Uterus (tissue), 3 donors: ENCODE measurements at regions not wholly inside any gene's neighbourhood (a gene's known extent, or its start where the extent isn't known, plus 50 kb on each side); places are given as distances from the start of the nearest gene placed in this dataset.
A peak's percentile ranks its signal among the peaks of the same experiment; 100 is the strongest.
"Not testable (repeated sequence)": the region's sequence is repeated elsewhere in the genome, so short reads cannot be mapped to it uniquely, and the experiment has no call there.

Experiments
- DNase-seq, 2 donors: peaks; one replicate each; pipeline ENCODE4 v3.0.0-alpha.2; 2019 to 2020
- H3K27ac ChIP-seq, 2 donors: fragments of 200-600 bp; sonication (generic); 1 replicate in 1 of 2; 2 replicates in 1 of 2; pipeline ENCODE4 v1.5.1; 2016 to 2018
- H3K27me3 ChIP-seq, 2 donors: fragments of 200-600 bp; sonication (generic); one replicate each; pipeline ENCODE4 v1.5.1; 2018 to 2019; ENCODE audit warnings: control low read depth in 1 of 2
- H3K36me3 ChIP-seq, 2 donors: fragments of 200-600 bp; sonication (generic); one replicate each; pipeline ENCODE4 v1.5.1; 2019; ENCODE audit warnings: control low read depth in 1 of 2
- H3K4me1 ChIP-seq, 2 donors: fragments of 200-600 bp; sonication (generic); one replicate each; pipeline ENCODE4 v1.5.1; 2018 to 2019; ENCODE audit warnings: control low read depth in 1 of 2
- H3K4me3 ChIP-seq, 2 donors: fragments of 200-600 bp; sonication (generic); 1 replicate in 1 of 2; 2 replicates in 1 of 2; pipeline ENCODE4 v1.5.1; 2018 to 2019; ENCODE audit warnings: mild to moderate bottlenecking in 1 of 2
- H3K9me3 ChIP-seq, 2 donors: fragments of 200-600 bp; sonication (generic); one replicate each; pipeline ENCODE4 v1.5.1; 2019; ENCODE audit warnings: control low read depth in 1 of 2
- POLR2A ChIP-seq, 2 donors: fragments of 450-650 bp; IDR thresholded peaks; one replicate each; pipeline ENCODE4 v1.6.1; 2016; ENCODE audit warnings: antibody characterized with exemption in 2 of 2, mild to moderate bottlenecking in 1 of 2, moderate library complexity in 1 of 2
- intact Hi-C: fragments of 100-400 bp; cut with DNase I; formaldehyde crosslinking; loops from one replicate; pipeline ENCODE4 v1.15.1; 2023; ENCODE audit warnings: low total_unique reads
- TF ChIP-seq, protein P1 (sequence below), 4 experiments: fragments of 200-600 bp in 2 of 4; fragments of 450-650 bp in 2 of 4; sonication (generic) in 2 of 4; IDR thresholded peaks; one replicate each; pipeline ENCODE4 v1.5.1; 2016 to 2019; ENCODE audit warnings: antibody characterized with exemption in 4 of 4, mild to moderate bottlenecking in 2 of 4, moderate library complexity in 1 of 4
- donor health status: DM: yes; HTN: yes; CAD: no.

DNA sequence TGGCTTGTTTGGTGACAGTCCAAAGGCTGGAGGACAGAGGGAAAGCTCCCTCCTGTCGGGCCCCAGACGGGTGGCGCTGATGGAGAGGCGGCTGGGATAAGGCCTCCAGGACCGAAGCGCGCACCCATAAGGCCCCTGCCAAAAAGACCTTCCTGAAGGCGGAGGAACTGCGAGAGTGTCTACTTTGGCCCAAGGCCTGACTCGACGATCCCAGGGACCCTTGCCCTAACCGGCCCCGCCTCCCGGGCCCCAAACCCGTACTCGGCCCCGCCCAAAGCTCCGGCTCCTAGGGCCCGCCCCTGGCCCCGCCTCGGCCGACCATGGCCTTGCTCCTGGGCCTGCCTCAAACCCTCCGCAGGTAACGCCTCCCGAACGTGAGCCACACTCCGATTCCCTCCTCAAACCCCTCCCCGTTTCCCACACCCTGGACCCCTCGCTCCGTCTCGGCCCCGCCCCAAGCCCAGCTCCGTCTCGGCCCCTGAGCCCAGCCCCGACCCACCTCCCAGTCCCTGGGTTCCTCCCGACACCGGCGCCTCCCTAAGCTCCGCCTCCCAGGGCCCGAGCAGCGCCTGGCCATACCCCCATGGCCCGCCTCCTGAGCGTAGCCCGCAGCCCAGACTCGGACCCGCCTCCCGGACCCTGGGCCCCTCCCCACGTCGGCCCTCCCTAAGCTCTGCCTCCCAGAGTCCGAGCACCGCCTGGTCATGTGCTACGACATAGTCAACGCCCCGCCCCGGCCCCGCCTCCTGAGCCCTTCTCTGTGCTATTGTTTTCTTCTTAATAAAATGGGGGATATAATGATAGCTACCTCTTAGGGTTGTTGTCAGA, 90.0 kb upstream of the DRD5 start:
- peak in 1 of 2 donors; percentile 24 for TF ChIP-seq POLR2A (IDR thresholded peaks at IDR 0.05)
- TF ChIP-seq, protein P1, sequence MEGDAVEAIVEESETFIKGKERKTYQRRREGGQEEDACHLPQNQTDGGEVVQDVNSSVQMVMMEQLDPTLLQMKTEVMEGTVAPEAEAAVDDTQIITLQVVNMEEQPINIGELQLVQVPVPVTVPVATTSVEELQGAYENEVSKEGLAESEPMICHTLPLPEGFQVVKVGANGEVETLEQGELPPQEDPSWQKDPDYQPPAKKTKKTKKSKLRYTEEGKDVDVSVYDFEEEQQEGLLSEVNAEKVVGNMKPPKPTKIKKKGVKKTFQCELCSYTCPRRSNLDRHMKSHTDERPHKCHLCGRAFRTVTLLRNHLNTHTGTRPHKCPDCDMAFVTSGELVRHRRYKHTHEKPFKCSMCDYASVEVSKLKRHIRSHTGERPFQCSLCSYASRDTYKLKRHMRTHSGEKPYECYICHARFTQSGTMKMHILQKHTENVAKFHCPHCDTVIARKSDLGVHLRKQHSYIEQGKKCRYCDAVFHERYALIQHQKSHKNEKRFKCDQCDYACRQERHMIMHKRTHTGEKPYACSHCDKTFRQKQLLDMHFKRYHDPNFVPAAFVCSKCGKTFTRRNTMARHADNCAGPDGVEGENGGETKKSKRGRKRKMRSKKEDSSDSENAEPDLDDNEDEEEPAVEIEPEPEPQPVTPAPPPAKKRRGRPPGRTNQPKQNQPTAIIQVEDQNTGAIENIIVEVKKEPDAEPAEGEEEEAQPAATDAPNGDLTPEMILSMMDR (IDR thresholded peaks at IDR 0.05), result no peak
- Histone ChIP-seq H3K36me3 (no peaks in the 10 kb centered on the region), H3K27me3 (no peaks in the 10 kb centered on the region), H3K4me3 (peak overlapping the region; percentile 45 to 52), H3K27ac (peak overlapping the region; percentile 77 to 86), H3K4me1 (no peaks in the 10 kb centered on the region), H3K9me3 (no peaks in the 10 kb centered on the region)
- peak; percentile 96 to 98 for DNase-seq
- intact Hi-C loops, result no loop called here

DNA sequence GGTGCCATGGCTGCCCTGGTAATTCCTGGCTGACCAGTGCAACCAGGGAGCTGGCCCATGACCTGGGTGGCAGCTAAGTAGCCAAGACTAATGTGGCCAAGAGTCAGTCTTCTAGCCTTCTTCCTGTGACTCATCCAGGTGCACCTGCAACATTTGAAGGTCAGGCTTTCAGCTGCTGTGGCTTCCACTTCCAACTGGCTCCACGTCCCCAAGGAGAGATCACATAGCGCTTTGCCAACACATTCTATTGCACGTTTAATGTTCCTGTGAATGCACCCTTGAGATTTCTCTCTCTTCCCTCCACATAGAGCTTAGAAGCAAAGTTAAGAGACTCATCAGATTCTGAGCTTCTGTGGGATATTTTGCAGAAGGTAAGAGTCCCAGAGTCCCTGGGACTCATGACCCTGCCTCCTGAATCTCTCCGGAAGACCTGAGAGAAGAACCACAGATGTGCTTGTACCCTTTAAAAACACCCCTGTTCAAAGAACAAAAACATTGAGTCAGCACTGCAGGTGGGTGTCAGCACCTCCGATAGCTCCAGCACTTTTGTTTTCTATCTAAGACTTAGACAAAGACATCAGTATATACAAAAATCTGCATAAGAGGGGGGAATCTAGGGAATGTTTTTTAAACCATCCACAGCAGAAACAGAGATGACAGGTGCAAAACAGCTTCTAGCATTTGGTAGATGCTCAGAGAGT, 88.5 kb upstream of the DRD5 start:
- H3K4me1 ChIP-seq, H3K27me3 ChIP-seq, DNase-seq, H3K9me3 ChIP-seq, intact Hi-C loops, H3K27ac ChIP-seq, H3K4me3 ChIP-seq, H3K36me3 ChIP-seq: not testable (repeated sequence)

DNA sequence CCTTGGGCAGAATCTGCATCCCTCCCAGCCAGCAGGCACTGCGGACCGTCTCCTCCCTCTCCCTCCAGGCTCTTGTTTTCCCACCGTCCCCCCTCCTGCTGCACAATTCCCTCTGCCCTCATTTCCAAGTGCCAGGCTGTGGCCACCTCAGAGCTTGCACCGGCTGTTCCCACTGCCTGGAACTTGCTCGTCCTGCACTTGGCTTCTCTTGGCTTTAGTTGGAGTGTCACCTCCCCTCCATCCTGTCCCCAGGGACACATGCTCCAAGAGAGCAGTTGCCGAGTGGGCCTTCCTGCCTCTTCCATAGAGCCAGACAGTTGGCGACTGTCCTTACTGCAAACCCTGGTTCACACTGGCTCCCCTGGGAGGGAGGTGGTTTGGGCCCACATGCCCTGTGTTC, 87.0 kb upstream of the DRD5 start:
- H3K9me3 ChIP-seq, intact Hi-C loops, H3K27me3 ChIP-seq, H3K36me3 ChIP-seq, DNase-seq, H3K4me3 ChIP-seq, H3K4me1 ChIP-seq, H3K27ac ChIP-seq: not testable (repeated sequence)

DNA sequence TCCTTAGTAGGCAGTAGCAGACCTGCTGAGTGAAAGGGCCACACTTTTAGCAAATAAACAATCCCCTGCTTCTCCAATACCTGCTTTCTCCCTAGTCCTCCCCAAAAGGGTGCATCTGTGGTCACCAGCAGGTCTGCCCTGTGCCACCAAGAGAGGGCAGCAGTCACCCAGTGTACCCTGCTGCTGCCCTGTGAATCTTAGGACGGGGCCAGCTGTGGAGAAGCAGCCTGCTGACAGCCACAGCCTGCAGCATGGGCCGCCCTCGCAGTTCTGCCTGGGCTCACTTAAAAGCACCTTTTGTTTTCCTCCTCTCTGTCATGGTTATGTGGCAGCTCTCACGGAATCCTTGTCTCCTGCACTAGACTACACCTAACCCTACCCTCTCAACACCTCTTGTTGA, 85.4 kb upstream of the DRD5 start:
- H3K9me3 ChIP-seq, H3K27ac ChIP-seq, intact Hi-C loops, DNase-seq, H3K27me3 ChIP-seq, H3K4me1 ChIP-seq, H3K4me3 ChIP-seq, H3K36me3 ChIP-seq: not testable (repeated sequence)
- TF ChIP-seq, protein P1 (IDR thresholded peaks at IDR 0.05), result peak in 1 of 4 experiments; percentile 8

DNA sequence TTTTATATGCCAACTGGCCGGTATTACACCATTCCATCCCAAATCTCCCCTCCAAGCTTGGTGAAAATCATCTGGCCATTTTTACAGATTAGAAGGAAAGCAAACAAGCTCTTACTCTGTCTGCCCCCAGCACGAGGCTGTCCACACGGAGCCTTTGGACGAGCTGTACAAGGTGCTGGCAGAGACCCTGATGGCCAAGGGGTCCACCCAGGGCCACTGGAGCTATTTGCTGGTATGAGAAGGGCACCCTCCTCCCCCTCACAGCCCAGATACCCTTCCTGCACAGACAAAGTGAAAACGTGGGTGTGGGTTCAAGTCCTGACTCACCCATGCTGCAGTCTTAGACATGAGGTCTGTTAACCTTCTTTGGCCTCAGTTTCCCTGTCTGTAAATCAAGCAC, 84.9 kb upstream of the DRD5 start:
- H3K9me3 ChIP-seq, H3K4me1 ChIP-seq, H3K27me3 ChIP-seq, H3K4me3 ChIP-seq, DNase-seq, H3K36me3 ChIP-seq, intact Hi-C loops, H3K27ac ChIP-seq: not testable (repeated sequence)

DNA sequence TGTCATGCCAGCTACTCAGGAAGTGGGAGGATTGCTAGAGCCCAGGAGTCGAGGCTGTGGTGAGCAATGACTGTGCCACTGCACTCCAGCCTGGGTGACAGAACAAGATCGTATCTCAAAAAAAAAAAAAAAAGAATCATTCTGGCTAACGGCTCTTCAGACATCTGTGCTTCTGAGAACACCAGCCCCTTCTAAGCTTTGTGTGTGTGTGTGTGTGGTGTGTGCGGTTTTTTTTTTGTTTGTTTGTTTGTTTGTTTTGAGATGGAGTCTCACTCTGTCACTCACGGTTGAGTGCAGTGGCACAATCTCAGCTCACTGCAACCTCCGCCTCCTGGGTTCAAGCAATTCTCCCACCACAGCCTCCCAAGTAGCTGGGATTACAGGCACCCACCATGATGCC, 79.4 kb upstream of the DRD5 start:
- H3K9me3 ChIP-seq, H3K36me3 ChIP-seq, DNase-seq, H3K27me3 ChIP-seq, H3K27ac ChIP-seq, intact Hi-C loops, H3K4me1 ChIP-seq, H3K4me3 ChIP-seq: not testable (repeated sequence)

DNA sequence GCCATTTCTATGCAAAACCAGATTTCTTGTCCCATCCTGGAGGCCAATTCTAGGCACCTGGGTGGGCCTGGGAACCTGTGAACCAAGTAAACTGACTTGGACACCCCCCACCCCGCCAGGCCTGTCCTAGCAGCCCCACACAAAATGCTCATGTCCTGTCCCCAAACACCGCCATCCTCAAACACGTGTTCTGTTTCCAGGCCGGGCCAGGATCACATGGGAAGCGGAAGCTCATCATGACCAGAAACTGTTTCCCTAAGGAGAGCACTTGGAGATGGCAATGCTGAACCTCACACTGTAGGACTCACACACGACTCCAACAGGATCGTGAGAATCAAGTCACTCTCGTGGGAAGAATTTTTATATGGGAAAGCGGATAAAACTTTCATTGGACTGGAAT, 78.7 kb upstream of the DRD5 start:
- H3K4me3 ChIP-seq, intact Hi-C loops, H3K27me3 ChIP-seq, DNase-seq, H3K4me1 ChIP-seq, H3K27ac ChIP-seq, H3K9me3 ChIP-seq, H3K36me3 ChIP-seq: not testable (repeated sequence)
